HL-60/S4 (cell line): ENCODE measurements at regions not wholly inside any gene's neighbourhood (a gene's known extent, or its start where the extent isn't known, plus 50 kb on each side); places are given as distances from the start of the nearest gene placed in this dataset.
"Not testable (repeated sequence)": the region's sequence is repeated elsewhere in the genome, so short reads cannot be mapped to it uniquely, and the experiment has no call there.

Source experiments
- in situ Hi-C: fragments of 300-500 bp; cut with MboI; formaldehyde crosslinking; loops from 2 replicates; pipeline ENCODE4 v1.14.3; 2022; ENCODE audit warnings: low sequenced_read_pairs

GRCh38 chr7:119908948-119909347, 364.0 kb upstream of the KCND2 start:
- in situ Hi-C loops: no loop called here

GRCh38 chr7:119914119-119914518, 358.9 kb upstream of the KCND2 start:
- in situ Hi-C loops: not testable (repeated sequence)

GRCh38 chr7:119916501-119916900, 356.5 kb upstream of the KCND2 start:
- in situ Hi-C loops: no loop called here

GRCh38 chr7:119918185-119918584, 354.8 kb upstream of the KCND2 start:
- in situ Hi-C loops: no loop called here

- in situ Hi-C loops: no loop called here
Observed at GRCh38 chr7:119919986-119920385, 353.0 kb upstream of the KCND2 start.

- in situ Hi-C loops: no loop called here
Observed at GRCh38 chr7:119925581-119926289, 347.2 kb upstream of the KCND2 start.

- in situ Hi-C loops: no loop called here
Observed at GRCh38 chr7:119929891-119930290, 343.1 kb upstream of the KCND2 start.

GRCh38 chr7:119931230-119931824, 341.6 kb upstream of the KCND2 start:
- in situ Hi-C loops: no loop called here

GRCh38 chr7:119935418-119936025, 337.5 kb upstream of the KCND2 start:
- in situ Hi-C loops: no loop called here

GRCh38 chr7:119936836-119937235, 336.1 kb upstream of the KCND2 start:
- in situ Hi-C loops: no loop called here

- in situ Hi-C loops: no loop called here
Observed at GRCh38 chr7:119937745-119938144, 335.2 kb upstream of the KCND2 start.

- in situ Hi-C loops: no loop called here
Observed at GRCh38 chr7:119943942-119944600, 328.9 kb upstream of the KCND2 start.

GRCh38 chr7:119944601-119944972, 328.4 kb upstream of the KCND2 start:
- in situ Hi-C loops: no loop called here

GRCh38 chr7:119945822-119946221, 327.2 kb upstream of the KCND2 start:
- in situ Hi-C loops: no loop called here

GRCh38 chr7:119949053-119949452, 323.9 kb upstream of the KCND2 start:
- in situ Hi-C loops: no loop called here

- in situ Hi-C loops: not testable (repeated sequence)
Observed at GRCh38 chr7:119950390-119951041, 322.5 kb upstream of the KCND2 start.

- in situ Hi-C loops: not testable (repeated sequence)
Observed at GRCh38 chr7:119951614-119952013, 321.4 kb upstream of the KCND2 start.

GRCh38 chr7:119957335-119957734, 315.6 kb upstream of the KCND2 start:
- in situ Hi-C loops: no loop called here

GRCh38 chr7:119959811-119960210, 313.2 kb upstream of the KCND2 start:
- in situ Hi-C loops: no loop called here

GRCh38 chr7:119963654-119964053, 309.3 kb upstream of the KCND2 start:
- in situ Hi-C loops: no loop called here

- in situ Hi-C loops: no loop called here
Observed at GRCh38 chr7:119964065-119964464, 308.9 kb upstream of the KCND2 start.
